ENCODE measurements at regions not wholly inside any gene's neighbourhood (a gene's known extent, or its start where the extent isn't known, plus 50 kb on each side); places are given as distances from the start of the nearest gene placed in this dataset.

DNA sequence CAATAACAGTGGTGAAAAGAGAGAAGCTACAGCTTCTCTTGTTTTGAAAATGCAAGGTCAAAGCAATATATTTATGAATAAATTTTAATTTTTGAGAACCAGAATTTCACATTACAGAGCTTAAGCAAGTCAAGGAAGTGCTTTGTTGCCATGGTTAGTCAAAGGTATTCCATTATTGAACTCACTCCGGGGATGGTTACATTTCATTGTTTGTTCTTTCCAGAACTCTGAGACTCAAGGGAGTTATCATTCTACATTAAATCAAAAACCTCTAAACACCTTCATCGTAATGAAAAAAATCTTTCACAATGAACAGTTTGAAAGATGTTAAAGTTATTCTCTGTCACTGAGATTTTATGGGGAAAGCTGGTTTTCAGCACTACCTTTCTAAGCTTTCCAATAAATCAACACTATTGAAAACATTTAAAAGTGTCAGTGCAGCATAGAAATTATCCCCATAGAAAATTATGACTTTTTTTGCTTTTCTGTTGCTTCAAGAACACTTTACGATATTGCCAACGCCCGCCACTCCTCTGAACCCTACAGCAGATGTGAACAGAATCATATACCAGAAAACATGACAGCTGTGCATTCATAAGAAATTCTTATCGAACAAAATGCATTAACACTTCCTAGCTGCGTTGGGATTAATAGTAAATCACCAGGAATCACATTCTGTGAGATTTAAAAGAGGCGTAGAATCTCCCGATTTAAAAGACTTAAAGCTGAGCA, 83.0 kb downstream of the OTOL1 start:
- Histone ChIP-seq H3K4me2 (ENCODE audit: low read length) (no peak overlapping the region), H3K4me1 (ENCODE audit: insufficient read depth, low read length) (peaks cover 18% of the 10 kb centered on the region), H3K9ac (ENCODE audit: low read length) (no peak overlapping the region), H2AFZ (ENCODE audit: low read length) (no peak overlapping the region), H3K79me2 (ENCODE audit: low read length) (no peaks in the 10 kb centered on the region), H3K9me3 (ENCODE audit: low read length) (no peaks in the 10 kb centered on the region), H3K27me3 (ENCODE audit: low read length) (no peaks in the 10 kb centered on the region), H3K9me2 (replicated peaks; ENCODE audit: low read length) (no peaks in the 10 kb centered on the region), H4K20me1 (ENCODE audit: low read length) (no peaks in the 10 kb centered on the region), H3K4me3 (ENCODE audit: low read length) (no peak overlapping the region), H3K36me3 (ENCODE audit: low read depth, low read length) (no peaks in the 10 kb centered on the region), H3F3A (ENCODE audit: low read length, unreplicated experiment) (no peaks in the 10 kb centered on the region), H3K27ac (ENCODE audit: low read length) (no peak overlapping the region)
- DNase-seq (no peak), ATAC-seq (no peak)
- intact Hi-C loops (cut with micrococcal nuclease): no loop called here
- ChIA-PET CTCF (no interaction called here), POLR2A (ENCODE audit: unreplicated experiment) (no interaction called here)
- TF ChIP-seq, protein P1, sequence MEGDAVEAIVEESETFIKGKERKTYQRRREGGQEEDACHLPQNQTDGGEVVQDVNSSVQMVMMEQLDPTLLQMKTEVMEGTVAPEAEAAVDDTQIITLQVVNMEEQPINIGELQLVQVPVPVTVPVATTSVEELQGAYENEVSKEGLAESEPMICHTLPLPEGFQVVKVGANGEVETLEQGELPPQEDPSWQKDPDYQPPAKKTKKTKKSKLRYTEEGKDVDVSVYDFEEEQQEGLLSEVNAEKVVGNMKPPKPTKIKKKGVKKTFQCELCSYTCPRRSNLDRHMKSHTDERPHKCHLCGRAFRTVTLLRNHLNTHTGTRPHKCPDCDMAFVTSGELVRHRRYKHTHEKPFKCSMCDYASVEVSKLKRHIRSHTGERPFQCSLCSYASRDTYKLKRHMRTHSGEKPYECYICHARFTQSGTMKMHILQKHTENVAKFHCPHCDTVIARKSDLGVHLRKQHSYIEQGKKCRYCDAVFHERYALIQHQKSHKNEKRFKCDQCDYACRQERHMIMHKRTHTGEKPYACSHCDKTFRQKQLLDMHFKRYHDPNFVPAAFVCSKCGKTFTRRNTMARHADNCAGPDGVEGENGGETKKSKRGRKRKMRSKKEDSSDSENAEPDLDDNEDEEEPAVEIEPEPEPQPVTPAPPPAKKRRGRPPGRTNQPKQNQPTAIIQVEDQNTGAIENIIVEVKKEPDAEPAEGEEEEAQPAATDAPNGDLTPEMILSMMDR (conservative IDR thresholded peaks at IDR 0.05; ENCODE audit: low read depth, low read length): no peak
- TF ChIP-seq EZH2 (IDR thresholded peaks at IDR 0.05; ENCODE audit: low read length, unreplicated experiment): no peak
- no peak for TF ChIP-seq EZH2phosphoT487 (IDR thresholded peaks at IDR 0.05; ENCODE audit: borderline replicate concordance, low read length)
- no TSS peak for BruUV-seq (replicated peaks)

DNA sequence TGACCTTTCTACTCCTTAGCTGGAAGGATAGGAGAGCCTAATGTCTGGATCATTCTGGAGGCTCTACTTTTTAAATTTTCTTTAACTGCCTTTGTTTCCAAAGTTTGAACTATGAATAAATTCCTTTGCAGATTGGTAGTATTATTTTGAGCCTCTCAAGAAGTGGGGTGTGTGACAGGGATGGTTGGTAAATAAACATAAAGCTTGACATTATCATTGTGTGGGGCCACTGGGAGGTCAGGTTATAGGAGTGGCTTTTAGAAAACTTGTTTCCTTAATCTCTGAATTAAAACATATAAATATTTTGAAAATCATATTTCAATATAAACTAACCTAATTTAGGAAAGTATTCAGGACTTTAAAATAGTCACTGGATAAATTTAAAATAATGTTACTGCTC, 89.3 kb downstream of the OTOL1 start:
- H3K9me2 ChIP-seq (replicated peaks; ENCODE audit: low read length): no peaks in the 10 kb centered on the region
- intact Hi-C loops (cut with micrococcal nuclease): no loop called here
- no peaks in the 10 kb centered on the region for H4K20me1 ChIP-seq (ENCODE audit: low read length)
- H3K4me1 ChIP-seq (ENCODE audit: insufficient read depth, low read length): no peaks in the 10 kb centered on the region
- BruUV-seq (replicated peaks): no TSS peak
- H2AFZ ChIP-seq (ENCODE audit: low read length): no peak overlapping the region
- TF ChIP-seq EZH2 (IDR thresholded peaks at IDR 0.05; ENCODE audit: low read length, unreplicated experiment) (no peak), EZH2phosphoT487 (IDR thresholded peaks at IDR 0.05; ENCODE audit: borderline replicate concordance, low read length) (no peak)
- TF ChIP-seq, protein P1 (conservative IDR thresholded peaks at IDR 0.05; ENCODE audit: low read depth, low read length): no peak
- DNase-seq (no peak), ATAC-seq (no peak)
- no peaks in the 10 kb centered on the region for H3F3A ChIP-seq (ENCODE audit: low read length, unreplicated experiment)
- no peaks in the 10 kb centered on the region for H3K79me2 ChIP-seq (ENCODE audit: low read length)
- no peak overlapping the region for H3K4me3 ChIP-seq (ENCODE audit: low read length)
- H3K27me3 ChIP-seq (ENCODE audit: low read length): no peaks in the 10 kb centered on the region
- no peak overlapping the region for H3K4me2 ChIP-seq (ENCODE audit: low read length)
- H3K9ac ChIP-seq (ENCODE audit: low read length): no peak overlapping the region
- CTCF ChIA-PET: no interaction called here
- H3K36me3 ChIP-seq (ENCODE audit: low read depth, low read length): no peaks in the 10 kb centered on the region
- no peaks in the 10 kb centered on the region for H3K9me3 ChIP-seq (ENCODE audit: low read length)
- POLR2A ChIA-PET (ENCODE audit: unreplicated experiment): no interaction called here
- no peak overlapping the region for H3K27ac ChIP-seq (ENCODE audit: low read length)

GRCh38 chr3:161586556-161587235, 90.1 kb downstream of the OTOL1 start:
- intact Hi-C loops (cut with micrococcal nuclease): no loop called here
- H3K9ac ChIP-seq (ENCODE audit: low read length): no peak overlapping the region
- H4K20me1 ChIP-seq (ENCODE audit: low read length): no peaks in the 10 kb centered on the region
- no peaks in the 10 kb centered on the region for H3K4me1 ChIP-seq (ENCODE audit: insufficient read depth, low read length)
- no peaks in the 10 kb centered on the region for H3K9me2 ChIP-seq (replicated peaks; ENCODE audit: low read length)
- TF ChIP-seq EZH2 (IDR thresholded peaks at IDR 0.05; ENCODE audit: low read length, unreplicated experiment): no peak
- no peak for TF ChIP-seq EZH2phosphoT487 (IDR thresholded peaks at IDR 0.05; ENCODE audit: borderline replicate concordance, low read length)
- TF ChIP-seq, protein P1 (conservative IDR thresholded peaks at IDR 0.05; ENCODE audit: low read depth, low read length): no peak
- no peaks in the 10 kb centered on the region for H3K79me2 ChIP-seq (ENCODE audit: low read length)
- CTCF ChIA-PET: no interaction called here
- H3K27me3 ChIP-seq (ENCODE audit: low read length): no peaks in the 10 kb centered on the region
- H3K9me3 ChIP-seq (ENCODE audit: low read length): no peaks in the 10 kb centered on the region
- no peak overlapping the region for H2AFZ ChIP-seq (ENCODE audit: low read length)
- no peak overlapping the region for H3K4me3 ChIP-seq (ENCODE audit: low read length)
- POLR2A ChIA-PET (ENCODE audit: unreplicated experiment): no interaction called here
- no peaks in the 10 kb centered on the region for H3K36me3 ChIP-seq (ENCODE audit: low read depth, low read length)
- no peak for ATAC-seq
- H3K4me2 ChIP-seq (ENCODE audit: low read length): no peak overlapping the region
- H3F3A ChIP-seq (ENCODE audit: low read length, unreplicated experiment): no peaks in the 10 kb centered on the region
- H3K27ac ChIP-seq (ENCODE audit: low read length): no peak overlapping the region
- BruUV-seq (replicated peaks): no TSS peak
- no peak for DNase-seq
